Type B pancreatic cell (in vitro differentiated cells): ENCODE measurements at regions not wholly inside any gene's neighbourhood (a gene's known extent, or its start where the extent isn't known, plus 50 kb on each side); places are given as distances from the start of the nearest gene placed in this dataset.
A peak's percentile ranks its signal among the peaks of the same experiment; 100 is the strongest.

Experiments used
- DNase-seq: peaks from one replicate; pipeline ENCODE4 v3.0.0; 2021; ENCODE audit warnings: mixed read lengths; ENCODE audit not compliant: unreplicated experiment; ENCODE audit errors: extremely low spot score
- H3K27ac Mint-ChIP-seq: 2 replicates; pipeline ENCODE4 v1.8.0; 2021; ENCODE audit warnings: mild to moderate bottlenecking, mixed read lengths
- H3K27me3 Mint-ChIP-seq: 2 replicates; pipeline ENCODE4 v1.8.0; 2021; ENCODE audit warnings: mixed read lengths
- H3K36me3 Mint-ChIP-seq: 2 replicates; pipeline ENCODE4 v1.8.0; 2021; ENCODE audit warnings: mixed read lengths
- H3K4me1 Mint-ChIP-seq: one replicate; pipeline ENCODE4 v1.8.0; 2021; ENCODE audit warnings: mixed read lengths; ENCODE audit not compliant: unreplicated experiment
- H3K4me3 Mint-ChIP-seq: 2 replicates; pipeline ENCODE4 v1.8.0; 2021; ENCODE audit warnings: mild to moderate bottlenecking, mixed read lengths
- H3K9me3 Mint-ChIP-seq: 2 replicates; pipeline ENCODE4 v1.8.0; 2021; ENCODE audit warnings: mixed read lengths
- CTCF ChIP-seq: fragments of 200-600 bp; sonication (generic); conservative IDR thresholded peaks from 2 replicates; pipeline ENCODE4 v1.5.0; 2021; ENCODE audit warnings: antibody characterized with exemption, mild to moderate bottlenecking

- Mint-ChIP-seq H3K9me3 (no peaks in the 10 kb centered on the region), H3K4me1 (peaks cover 14% of the 10 kb centered on the region), H3K36me3 (no peaks in the 10 kb centered on the region), H3K4me3 (no peak overlapping the region), H3K27ac (peak overlapping the region; percentile 70), H3K27me3 (no peaks in the 10 kb centered on the region)
- no peak for TF ChIP-seq CTCF
- no peak for DNase-seq
These were observed 2083.1 kb upstream of the PIK3C3 start for GRCh38 chr18:39871961-39872360.

GRCh38 chr18:39870591-39870990 is 2084.4 kb upstream of the PIK3C3 start:
- Mint-ChIP-seq H3K9me3 (no peaks in the 10 kb centered on the region), H3K4me1 (peaks cover 14% of the 10 kb centered on the region), H3K36me3 (no peaks in the 10 kb centered on the region), H3K4me3 (no peak overlapping the region), H3K27ac (no peak overlapping the region), H3K27me3 (no peaks in the 10 kb centered on the region)
- TF ChIP-seq CTCF = no peak
- DNase-seq = no peak

- H3K4me1 Mint-ChIP-seq = no peaks in the 10 kb centered on the region
- no peak for DNase-seq
- no peaks in the 10 kb centered on the region for H3K27me3 Mint-ChIP-seq
- H3K4me3 Mint-ChIP-seq = no peak overlapping the region
- peaks cover 5% of the 10 kb centered on the region for H3K9me3 Mint-ChIP-seq
- TF ChIP-seq CTCF = no peak
- H3K36me3 Mint-ChIP-seq = peaks cover 3% of the 10 kb centered on the region
- H3K27ac Mint-ChIP-seq = no peak overlapping the region
These were observed 2091.1 kb upstream of the PIK3C3 start for GRCh38 chr18:39863916-39864315.

- DNase-seq = no peak
- Mint-ChIP-seq H3K27ac (no peak overlapping the region), H3K4me1 (no peaks in the 10 kb centered on the region), H3K4me3 (no peak overlapping the region), H3K36me3 (peaks cover 4% of the 10 kb centered on the region), H3K27me3 (no peaks in the 10 kb centered on the region), H3K9me3 (peaks cover 6% of the 10 kb centered on the region)
- no peak for TF ChIP-seq CTCF
These were observed 2092.7 kb upstream of the PIK3C3 start for GRCh38 chr18:39862341-39862740.

- peaks cover 4% of the 10 kb centered on the region for H3K36me3 Mint-ChIP-seq
- no peak for TF ChIP-seq CTCF
- no peak for DNase-seq
- no peak overlapping the region for H3K27ac Mint-ChIP-seq
- H3K9me3 Mint-ChIP-seq = peaks cover 4% of the 10 kb centered on the region
- H3K27me3 Mint-ChIP-seq = no peaks in the 10 kb centered on the region
- no peak overlapping the region for H3K4me3 Mint-ChIP-seq
- no peaks in the 10 kb centered on the region for H3K4me1 Mint-ChIP-seq
These were observed 2100.7 kb upstream of the PIK3C3 start for GRCh38 chr18:39854291-39854690.

- no peak overlapping the region for H3K4me3 Mint-ChIP-seq
- H3K27me3 Mint-ChIP-seq = peaks cover 17% of the 10 kb centered on the region
- H3K9me3 Mint-ChIP-seq = no peaks in the 10 kb centered on the region
- DNase-seq = no peak
- peaks cover 14% of the 10 kb centered on the region for H3K4me1 Mint-ChIP-seq
- no peak for TF ChIP-seq CTCF
- H3K27ac Mint-ChIP-seq = no peak overlapping the region
- H3K36me3 Mint-ChIP-seq = no peaks in the 10 kb centered on the region
These were observed 2108.8 kb upstream of the PIK3C3 start for GRCh38 chr18:39846265-39846664.
